Nephron progenitor cell (in vitro differentiated cells): ENCODE measurements at regions not wholly inside any gene's neighbourhood (a gene's known extent, or its start where the extent isn't known, plus 50 kb on each side); places are given as distances from the start of the nearest gene placed in this dataset.

Source experiments
- DNase-seq: peaks from one replicate; pipeline ENCODE4 v3.0.0; 2021
- H3K27ac Mint-ChIP-seq: 2 replicates; pipeline ENCODE4 v1.8.0; 2021; ENCODE audit warnings: mild to moderate bottlenecking, moderate library complexity, mixed read lengths
- H3K27me3 Mint-ChIP-seq: 2 replicates; pipeline ENCODE4 v1.8.0; 2021; ENCODE audit warnings: mild to moderate bottlenecking, low read depth, mixed read lengths; ENCODE audit not compliant: poor library complexity
- H3K36me3 Mint-ChIP-seq: 2 replicates; pipeline ENCODE4 v1.8.0; 2021; ENCODE audit warnings: low read depth, mixed read lengths
- H3K4me1 Mint-ChIP-seq: 2 replicates; pipeline ENCODE4 v1.8.0; 2021; ENCODE audit warnings: mixed read lengths
- H3K4me3 Mint-ChIP-seq: 2 replicates; pipeline ENCODE4 v1.8.0; 2021; ENCODE audit warnings: mild to moderate bottlenecking, moderate library complexity, mixed read lengths
- H3K9me3 Mint-ChIP-seq: 2 replicates; pipeline ENCODE4 v1.8.0; 2021; ENCODE audit warnings: mild to moderate bottlenecking, moderate library complexity, mixed read lengths
- CTCF ChIP-seq: fragments of 200-600 bp; sonication (generic); IDR thresholded peaks from 2 replicates; pipeline ENCODE4 v1.5.0; 2021; ENCODE audit warnings: antibody characterized with exemption

DNA sequence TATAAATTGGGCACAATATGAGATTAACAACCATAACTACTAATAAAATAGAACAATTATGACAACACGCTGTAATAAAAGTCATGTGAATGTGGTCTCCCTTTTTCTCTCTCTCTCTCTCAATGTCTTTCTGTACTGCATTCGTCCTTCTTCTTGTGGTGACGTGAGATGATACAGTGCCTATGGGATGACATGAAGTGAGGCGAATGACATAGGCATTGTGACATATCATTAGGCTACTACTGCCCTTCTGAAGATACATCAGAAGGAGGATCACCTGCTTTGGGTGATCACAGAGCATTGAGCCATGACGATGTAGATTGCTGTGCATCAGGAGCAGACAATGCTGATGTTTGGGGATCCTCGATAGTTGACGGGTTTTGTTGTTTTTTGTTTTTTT is 171.6 kb downstream of the HERPUD2 start:
- Mint-ChIP-seq H3K36me3 (no peaks in the 10 kb centered on the region), H3K27me3 (peaks cover 55% of the 10 kb centered on the region), H3K9me3 (no peaks in the 10 kb centered on the region), H3K27ac (no peak overlapping the region), H3K4me3 (no peak overlapping the region), H3K4me1 (no peaks in the 10 kb centered on the region)
- DNase-seq, result no peak
- no peak for TF ChIP-seq CTCF

DNA sequence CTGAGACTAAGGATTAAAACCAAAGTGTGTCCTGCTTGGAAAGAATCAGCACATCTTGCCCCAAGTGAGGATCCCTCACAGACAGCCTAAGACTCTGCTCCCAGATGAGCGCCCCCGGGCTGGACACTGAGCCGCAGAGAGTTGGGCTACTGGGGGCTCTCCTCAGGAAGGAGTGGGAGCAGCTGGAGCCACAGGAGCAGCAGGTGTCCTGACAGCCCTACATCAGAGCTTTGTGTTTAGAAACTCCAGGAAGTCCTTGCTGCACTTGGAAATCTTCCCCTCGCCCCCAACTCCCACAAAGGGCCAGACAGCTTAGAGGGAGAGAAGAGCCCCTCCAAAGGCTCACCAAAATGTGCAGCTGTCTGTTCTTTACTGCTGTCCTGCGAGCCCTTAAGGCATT is 172.2 kb downstream of the HERPUD2 start:
- no peak for TF ChIP-seq CTCF
- H3K27me3 Mint-ChIP-seq, result peaks cover 59% of the 10 kb centered on the region
- H3K36me3 Mint-ChIP-seq, result no peaks in the 10 kb centered on the region
- no peak for DNase-seq
- no peaks in the 10 kb centered on the region for H3K4me1 Mint-ChIP-seq
- H3K4me3 Mint-ChIP-seq, result no peak overlapping the region
- no peak overlapping the region for H3K27ac Mint-ChIP-seq
- no peaks in the 10 kb centered on the region for H3K9me3 Mint-ChIP-seq

DNA sequence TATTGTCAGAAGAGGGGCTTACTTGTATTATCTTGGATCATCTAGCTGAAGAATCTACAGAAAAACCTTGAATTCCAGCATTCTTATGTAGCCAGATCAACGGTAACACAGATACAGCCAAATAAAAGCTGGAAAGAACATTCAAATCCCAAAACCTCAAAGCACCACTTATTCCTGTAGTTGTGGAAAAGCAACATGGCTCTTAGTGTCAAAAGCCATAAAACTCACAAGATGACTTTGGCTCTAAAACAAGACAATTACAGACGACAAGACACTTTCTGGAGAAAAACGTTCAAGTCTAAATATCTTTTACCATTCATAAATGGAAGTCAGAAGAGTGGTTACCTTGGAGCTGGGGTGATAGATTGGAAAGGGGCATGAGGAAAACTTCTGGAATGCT is 173.0 kb downstream of the HERPUD2 start:
- H3K27ac Mint-ChIP-seq, result no peak overlapping the region
- DNase-seq, result no peak
- no peaks in the 10 kb centered on the region for H3K9me3 Mint-ChIP-seq
- no peaks in the 10 kb centered on the region for H3K4me1 Mint-ChIP-seq
- peaks cover 62% of the 10 kb centered on the region for H3K27me3 Mint-ChIP-seq
- H3K4me3 Mint-ChIP-seq, result no peak overlapping the region
- no peak for TF ChIP-seq CTCF
- no peaks in the 10 kb centered on the region for H3K36me3 Mint-ChIP-seq

DNA sequence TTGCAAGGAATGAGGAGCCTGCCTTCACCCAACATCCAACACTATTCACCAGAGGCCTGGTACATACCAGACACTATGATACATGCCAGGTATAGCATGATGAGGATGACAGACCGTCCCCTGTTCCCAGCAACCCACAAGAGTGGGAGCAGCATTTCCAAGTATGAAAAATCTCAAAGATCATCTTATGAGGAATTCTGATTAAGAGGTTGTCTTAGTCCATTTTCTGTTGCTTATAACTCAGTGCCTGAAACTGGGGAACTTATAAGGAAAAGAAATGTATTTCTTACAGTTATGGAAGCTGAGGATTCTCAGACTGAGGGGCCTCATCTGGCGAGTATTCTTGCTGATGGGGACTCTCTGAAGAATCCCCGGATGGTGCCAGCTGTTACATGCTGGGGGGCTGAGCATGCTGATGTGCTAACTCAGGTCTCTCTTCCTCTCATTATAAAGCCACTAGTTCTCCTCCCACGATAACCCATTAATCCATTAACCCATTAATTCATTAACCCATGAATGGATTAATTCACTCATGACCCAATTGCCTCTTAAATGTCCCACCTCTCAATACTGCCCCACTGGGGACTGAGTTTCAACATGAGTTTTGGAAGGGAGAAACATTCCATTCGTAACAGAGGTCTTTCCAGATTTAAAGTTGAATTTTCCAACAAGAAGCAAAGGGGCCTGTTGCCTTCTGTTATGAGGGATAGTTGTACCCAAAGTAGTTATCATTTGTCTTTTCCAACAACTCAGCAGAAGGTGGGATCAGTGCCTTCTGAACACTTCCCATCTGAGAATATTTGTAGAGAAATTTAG is 173.9 kb downstream of the HERPUD2 start:
- no peak overlapping the region for H3K4me3 Mint-ChIP-seq
- no peak overlapping the region for H3K27ac Mint-ChIP-seq
- no peaks in the 10 kb centered on the region for H3K9me3 Mint-ChIP-seq
- peaks cover 61% of the 10 kb centered on the region for H3K27me3 Mint-ChIP-seq
- H3K36me3 Mint-ChIP-seq, result no peaks in the 10 kb centered on the region
- TF ChIP-seq CTCF, result no peak
- no peaks in the 10 kb centered on the region for H3K4me1 Mint-ChIP-seq
- DNase-seq, result no peak

DNA sequence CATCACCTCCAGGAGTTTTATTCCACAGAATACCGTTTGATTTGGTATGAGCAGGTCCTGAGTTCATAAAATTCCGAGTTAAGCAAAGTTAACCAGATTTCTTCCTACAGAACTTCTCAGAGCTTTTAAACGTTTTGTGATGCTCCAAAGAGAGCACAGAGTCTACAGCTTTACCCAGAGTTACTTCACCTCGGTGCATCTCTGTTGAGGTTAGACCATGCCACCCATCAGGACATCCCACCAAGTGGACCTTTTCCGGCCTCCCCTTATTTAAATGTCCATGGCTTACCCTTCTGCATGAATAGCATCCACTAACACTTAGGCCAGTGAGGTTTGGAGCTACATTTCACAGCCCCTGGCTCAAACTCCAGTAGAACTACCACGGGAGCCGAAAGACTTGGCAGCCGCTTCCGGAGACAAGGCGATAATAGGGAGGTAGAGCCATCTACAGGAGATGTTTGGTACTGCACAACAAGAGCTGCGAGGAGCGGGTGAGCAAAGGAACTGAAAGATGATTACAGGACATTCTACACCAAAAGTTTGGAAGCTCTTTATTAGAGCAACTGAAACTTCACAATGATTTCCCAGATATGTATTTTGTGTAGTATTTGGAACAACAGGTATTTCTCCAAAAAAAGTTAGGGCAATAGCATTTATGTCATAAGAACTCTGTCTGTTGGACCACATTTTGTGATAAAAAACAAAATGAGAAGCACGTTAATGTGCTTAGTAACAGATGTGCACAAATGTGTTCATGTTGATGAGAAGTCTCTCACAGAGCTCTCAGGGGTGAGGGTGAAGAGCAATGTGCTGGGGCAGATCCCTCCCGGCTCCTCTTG is 174.7 kb downstream of the HERPUD2 start:
- peak; percentile 91 for TF ChIP-seq CTCF
- Mint-ChIP-seq H3K27ac (no peak overlapping the region), H3K4me1 (no peaks in the 10 kb centered on the region), H3K4me3 (no peak overlapping the region), H3K27me3 (peaks cover 57% of the 10 kb centered on the region), H3K9me3 (no peaks in the 10 kb centered on the region), H3K36me3 (no peaks in the 10 kb centered on the region)
- peak; percentile 71 for DNase-seq
